Medulla oblongata (tissue), 1 donor: ENCODE measurements at regions not wholly inside any gene's neighbourhood (a gene's known extent, or its start where the extent isn't known, plus 50 kb on each side); places are given as distances from the start of the nearest gene placed in this dataset.

Experiments used
- DNase-seq: peaks from one replicate; pipeline ENCODE4 v3.0.0-alpha.2; 2015; ENCODE audit errors: extremely low spot score

DNA sequence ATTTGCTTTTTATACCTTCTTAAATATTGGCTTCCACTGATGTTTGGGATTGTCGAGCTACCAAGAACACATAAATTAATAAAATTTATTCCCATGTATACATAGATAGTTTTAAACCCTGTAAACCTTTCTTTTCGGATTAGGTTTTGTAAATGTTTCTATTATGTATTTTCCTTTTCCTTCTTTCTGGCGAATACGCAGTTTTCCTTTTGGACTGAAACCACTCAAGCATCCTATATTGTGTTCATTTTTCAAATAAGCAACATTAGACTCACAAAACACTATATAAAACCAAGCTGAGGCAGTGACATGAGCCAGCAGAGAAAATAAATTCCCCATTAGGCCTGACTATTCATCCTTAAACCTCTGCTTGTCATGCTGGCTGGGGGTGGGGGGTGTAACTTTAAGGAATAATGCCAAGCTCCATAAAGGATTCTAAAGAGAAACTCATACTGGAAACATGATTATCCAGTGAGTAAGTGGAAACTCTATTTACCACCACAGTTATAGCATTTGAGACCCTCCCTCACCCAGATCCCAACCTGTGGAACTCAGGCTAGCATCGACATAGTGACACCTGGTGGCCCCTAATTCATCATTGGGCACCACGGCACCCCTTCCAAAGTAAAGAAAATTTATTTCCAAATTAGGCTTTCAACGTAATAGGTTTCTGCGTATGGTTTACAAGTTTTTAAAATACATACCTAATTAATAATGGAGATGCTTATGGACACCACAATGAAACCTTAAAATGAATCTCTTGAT is 86.5 kb upstream of the CELF2 start:
- no peak for DNase-seq

- no peak for DNase-seq
Measured at GRCh38 chr10:10935032-10935431, 82.6 kb upstream of the CELF2 start.

DNA sequence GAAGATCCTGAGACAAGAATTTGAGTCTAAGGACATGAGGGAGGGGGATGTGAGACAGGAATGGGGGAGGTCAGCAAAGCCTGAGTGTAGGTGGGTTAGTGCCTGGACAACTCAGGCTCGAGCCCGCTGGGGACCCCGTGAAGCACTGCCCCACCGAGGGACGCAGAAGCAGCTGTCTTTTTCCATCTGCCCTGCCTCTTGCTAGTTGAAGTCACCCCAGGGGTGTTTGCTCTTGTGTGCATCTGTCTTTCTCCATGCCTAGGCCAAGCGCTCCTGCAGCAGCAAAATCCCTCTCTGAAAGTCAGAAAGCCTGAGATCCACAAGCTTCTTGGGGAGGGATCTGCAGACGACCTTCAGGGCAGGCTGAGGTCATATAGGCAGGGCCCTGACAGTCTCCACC is 79.0 kb upstream of the CELF2 start:
- no peak for DNase-seq

- DNase-seq, result no peak
Measured at GRCh38 chr10:10941127-10941730, 76.4 kb upstream of the CELF2 start.

GRCh38 chr10:10942441-10942840 is 75.2 kb upstream of the CELF2 start:
- no peak for DNase-seq

DNA sequence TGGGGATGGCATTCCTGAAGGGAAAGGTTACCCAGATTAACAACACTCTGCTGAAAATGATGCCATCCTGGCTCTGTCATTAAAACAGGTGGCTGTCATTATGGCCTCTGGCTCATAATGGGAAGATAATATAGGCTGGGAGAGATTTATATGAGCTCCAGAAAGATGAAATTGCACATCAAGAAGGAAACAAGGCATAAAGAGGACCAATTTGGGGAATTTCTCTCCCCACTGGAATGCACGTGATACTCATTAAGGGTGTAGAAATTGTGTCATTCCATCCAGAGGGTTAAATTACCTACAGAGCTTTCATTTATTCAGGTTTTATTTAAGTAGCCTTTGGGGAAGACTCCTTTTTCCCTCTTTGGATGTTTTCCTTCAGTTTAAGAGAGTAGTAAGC is 71.6 kb upstream of the CELF2 start:
- DNase-seq, result no peak

DNA sequence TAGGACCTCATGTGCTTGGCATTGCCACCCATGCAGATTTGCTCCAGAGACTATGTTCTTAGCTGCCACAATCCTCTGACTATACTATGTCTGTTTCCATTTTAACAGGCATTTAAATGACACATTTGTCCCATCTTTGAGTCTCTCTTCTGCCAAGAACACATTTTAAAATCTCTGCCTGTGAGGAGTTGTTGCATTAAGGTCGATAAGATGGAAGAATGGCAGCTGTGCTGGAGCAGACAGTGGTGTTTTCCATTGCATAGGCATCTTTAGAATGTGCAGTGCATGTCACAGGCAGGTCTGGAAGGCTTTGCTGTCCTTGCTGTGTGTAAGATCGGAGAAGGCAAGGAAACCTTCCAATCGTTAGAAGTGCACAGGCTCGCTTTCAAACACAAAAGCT is 70.9 kb upstream of the CELF2 start:
- no peak for DNase-seq

DNA sequence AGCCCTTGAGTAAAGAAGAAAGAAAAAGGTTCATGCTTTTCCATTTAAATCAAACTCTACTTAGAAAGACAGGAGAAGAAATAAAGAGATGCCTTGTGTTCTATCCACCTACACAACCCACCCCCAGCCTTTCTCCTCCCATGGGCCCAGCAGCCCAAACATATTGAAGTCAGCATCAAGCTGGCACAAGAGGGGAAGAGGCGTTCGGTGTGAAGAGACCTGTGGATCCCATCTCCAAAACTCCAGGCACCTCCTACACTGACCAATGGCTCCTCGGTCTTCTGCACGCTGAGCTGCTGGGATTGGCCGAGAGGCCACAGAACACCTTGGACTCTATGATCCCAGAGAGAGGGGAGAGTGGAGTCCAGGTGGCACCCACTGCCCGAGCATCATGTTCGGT is 66.0 kb upstream of the CELF2 start:
- no peak for DNase-seq

GRCh38 chr10:10952800-10953199 is 64.9 kb upstream of the CELF2 start:
- no peak for DNase-seq

GRCh38 chr10:10956681-10957542 is 60.8 kb upstream of the CELF2 start:
- DNase-seq, result no peak

- DNase-seq, result no peak
Measured at GRCh38 chr10:10958041-10958440, 59.6 kb upstream of the CELF2 start.

DNA sequence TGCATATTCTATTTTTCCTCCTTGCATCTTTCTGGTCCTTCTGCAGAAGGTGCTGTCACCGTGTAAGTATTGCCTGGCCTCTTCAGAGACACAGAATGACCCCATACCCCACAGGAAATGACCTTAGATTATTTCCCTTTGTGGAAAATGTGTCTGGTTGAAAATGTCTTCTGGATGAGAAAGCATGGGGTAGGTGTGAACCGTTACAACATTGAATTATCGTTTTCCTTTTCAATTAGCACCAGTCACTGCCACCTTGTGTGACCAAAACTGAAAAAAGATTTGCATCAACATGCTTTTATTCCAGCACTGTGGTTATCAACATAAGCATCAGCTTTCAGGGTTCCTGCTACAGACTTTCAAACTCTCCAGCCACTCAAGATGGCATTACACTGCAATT is 58.0 kb upstream of the CELF2 start:
- no peak for DNase-seq

DNA sequence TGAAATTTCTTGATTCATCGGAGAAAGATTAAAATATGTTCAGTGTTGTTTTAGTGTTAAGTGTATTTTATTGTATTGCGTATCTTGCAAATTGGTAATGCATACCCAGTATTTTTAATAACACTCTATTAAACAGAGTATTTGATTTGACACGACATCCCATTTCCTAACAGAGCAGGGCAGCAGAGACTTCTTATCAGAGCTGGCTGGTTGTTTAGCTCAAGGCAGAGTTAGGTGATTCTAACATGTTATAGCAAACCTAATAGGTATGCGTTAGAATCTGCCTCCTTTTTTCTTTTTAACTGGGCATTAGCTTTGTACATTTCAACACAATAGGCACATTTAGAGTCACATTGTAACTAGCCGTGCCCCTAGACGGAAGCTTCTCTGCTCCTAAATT is 57.1 kb upstream of the CELF2 start:
- no peak for DNase-seq

- no peak for DNase-seq
Measured at GRCh38 chr10:10961072-10961471, 56.6 kb upstream of the CELF2 start.

- DNase-seq, result no peak
Measured at GRCh38 chr10:10967029-10967428, 50.6 kb upstream of the CELF2 start.

GRCh38 chr10:10967581-10968256 is 50.0 kb upstream of the CELF2 start:
- no peak for DNase-seq
